Neural cell (in vitro differentiated cells): ENCODE measurements at regions not wholly inside any gene's neighbourhood (a gene's known extent, or its start where the extent isn't known, plus 50 kb on each side); places are given as distances from the start of the nearest gene placed in this dataset.

Source experiments
- CTCF ChIP-seq: fragments of 450-650 bp; IDR thresholded peaks from 2 replicates; pipeline ENCODE4 v1.5.1; 2014; ENCODE audit warnings: antibody characterized with exemption, mild to moderate bottlenecking, moderate library complexity; ENCODE audit not compliant: poor library complexity, severe bottlenecking
- EZH2 ChIP-seq: fragments of 200-600, 300-800 bp; shearing (Covaris generic), sonication (generic); IDR thresholded peaks from 2 replicates; pipeline ENCODE4 v1.6.1; 2014; ENCODE audit warnings: antibody characterized with exemption, low read length, borderline replicate concordance, mild to moderate bottlenecking; ENCODE audit not compliant: insufficient read depth, poor library complexity, severe bottlenecking
- RAD21 ChIP-seq: fragments of 450-650 bp; conservative IDR thresholded peaks from 2 replicates; pipeline ENCODE4 v1.6.1; 2014; ENCODE audit warnings: antibody characterized with exemption, mild to moderate bottlenecking, moderate library complexity
- SMC3 ChIP-seq: fragments of 450-650 bp; conservative IDR thresholded peaks from 2 replicates; pipeline ENCODE4 v1.6.1; 2014; ENCODE audit warnings: antibody characterized with exemption, mild to moderate bottlenecking, moderate library complexity; ENCODE audit not compliant: poor library complexity

DNA sequence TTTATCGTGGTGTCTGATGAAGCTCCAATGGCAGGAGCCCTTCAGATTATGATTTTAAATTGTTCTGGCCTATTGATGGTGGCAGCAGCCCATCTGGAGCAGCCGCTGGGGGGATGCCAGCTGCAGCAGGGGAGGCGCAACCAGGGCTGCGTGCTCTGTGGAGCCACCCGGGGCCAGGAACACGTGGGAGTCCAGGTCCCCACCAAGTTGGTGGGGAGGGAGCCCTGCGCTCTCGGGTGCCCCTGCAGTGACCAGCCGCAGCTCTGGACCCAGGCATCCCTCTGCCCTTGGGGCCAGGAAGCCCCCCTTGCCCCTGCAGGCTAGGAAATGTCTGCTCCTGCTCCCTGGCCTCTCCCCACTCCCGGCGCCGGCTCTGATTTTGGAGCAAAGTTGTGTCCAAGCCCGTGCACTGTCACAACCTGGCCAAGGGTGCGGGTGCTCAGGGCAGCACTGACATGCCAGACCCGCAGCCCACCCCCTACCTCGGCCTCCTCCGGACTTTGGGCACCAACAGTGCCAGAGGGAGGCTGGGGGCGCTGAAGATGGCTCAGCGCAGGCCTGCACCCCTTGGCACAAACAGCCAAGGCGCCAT, 147.2 kb upstream of the ADO start:
- TF ChIP-seq SMC3 (no peak), CTCF (no peak), RAD21 (no peak), EZH2 (no peak)
